ENCODE measurements at regions not wholly inside any gene's neighbourhood (a gene's known extent, or its start where the extent isn't known, plus 50 kb on each side); places are given as distances from the start of the nearest gene placed in this dataset.

DNA sequence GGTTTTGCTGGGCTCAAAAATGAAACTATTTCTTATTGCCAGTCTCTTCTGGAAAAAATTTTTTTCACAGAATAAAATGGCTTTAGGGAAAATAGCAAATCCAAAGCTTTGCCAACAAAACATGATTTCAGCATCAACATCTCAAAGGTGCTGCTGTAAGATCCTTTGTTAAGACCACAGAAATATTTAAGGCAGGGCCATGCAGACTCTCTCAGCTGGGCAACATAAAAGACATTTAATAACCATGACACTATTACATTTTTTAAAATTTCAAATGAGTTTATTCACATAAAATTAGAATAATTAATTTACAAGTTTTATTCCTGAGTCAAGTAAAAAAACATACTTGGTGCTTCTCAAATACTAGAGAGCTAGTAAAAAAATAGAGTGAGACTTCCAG lies 527.1 kb upstream of the DPPA4 start:
- TF ChIP-seq CTCF (IDR thresholded peaks at IDR 0.05) (no peak), POLR2A (IDR thresholded peaks at IDR 0.05) (no peak)
